AG04450 (cell line): ENCODE measurements at regions not wholly inside any gene's neighbourhood (a gene's known extent, or its start where the extent isn't known, plus 50 kb on each side); places are given as distances from the start of the nearest gene placed in this dataset.

Source experiments
- CTCF ChIA-PET: fragments of 300-600, 350-600 bp; formaldehyde crosslinking; extraction: SDS; loops from one replicate; lab custom pipeline; 2022; ENCODE audit warnings: antibody characterized with exemption, inconsistent platforms; lab: Charles Lee
- POLR2A ChIA-PET: fragments of 350-600 bp; formaldehyde crosslinking; extraction: SDS; loops from one replicate; lab custom pipeline; 2021; ENCODE audit warnings: antibody characterized with exemption, inconsistent platforms; lab: Yijun Ruan, JAX
- DNase-seq: peaks from one replicate; pipeline ENCODE4 v3.0.0-alpha.2; 2011; ENCODE audit warnings: low read depth, low spot score
- H3K27ac ChIP-seq: one replicate; pipeline ENCODE4 v1.5.1; 2012; ENCODE audit warnings: low read depth, low read length, control low read depth
- H3K27me3 ChIP-seq: one replicate; pipeline ENCODE4 v1.6.0; 2012; ENCODE audit warnings: low read length; ENCODE audit not compliant: control insufficient read depth, insufficient read depth
- H3K4me3 ChIP-seq: 2 replicates; pipeline ENCODE4 v1.5.1; 2011; ENCODE audit warnings: mild to moderate bottlenecking, low read depth, low read length, control low read depth
- H3K9me3 ChIP-seq: 2 replicates; pipeline ENCODE4 v1.5.1; 2012; ENCODE audit warnings: low read length; ENCODE audit not compliant: control insufficient read depth, insufficient read depth
- CTCF ChIP-seq: IDR thresholded peaks from 2 replicates; pipeline ENCODE4 v1.5.1; 2011; ENCODE audit warnings: low read depth, low read length, control low read depth, inconsistent platforms

GRCh38 chr1:34685225-34685624 is 69.6 kb upstream of the GJB5 start:
- Histone ChIP-seq H3K27ac (no peak overlapping the region), H3K27me3 (no peaks in the 10 kb centered on the region), H3K9me3 (no peaks in the 10 kb centered on the region), H3K4me3 (no peak overlapping the region)
- DNase-seq = no peak
- CTCF ChIA-PET = no interaction called here
- no peak for TF ChIP-seq CTCF
- POLR2A ChIA-PET = no interaction called here

- TF ChIP-seq CTCF = no peak
- CTCF ChIA-PET = no interaction called here
- Histone ChIP-seq H3K9me3 (no peaks in the 10 kb centered on the region), H3K27ac (no peak overlapping the region), H3K27me3 (no peaks in the 10 kb centered on the region), H3K4me3 (no peak overlapping the region)
- DNase-seq = no peak
- POLR2A ChIA-PET = no interaction called here
These were observed 68.3 kb upstream of the GJB5 start for GRCh38 chr1:34686531-34686930.

- DNase-seq = no peak
- H3K27me3 ChIP-seq = no peaks in the 10 kb centered on the region
- no peak for TF ChIP-seq CTCF
- H3K9me3 ChIP-seq = no peaks in the 10 kb centered on the region
- ChIA-PET CTCF (no interaction called here), POLR2A (no interaction called here)
- H3K27ac ChIP-seq = no peak overlapping the region
- H3K4me3 ChIP-seq = no peak overlapping the region
These were observed 66.7 kb upstream of the GJB5 start for GRCh38 chr1:34688006-34688741.

GRCh38 chr1:34690269-34690668 is 64.6 kb upstream of the GJB5 start:
- ChIA-PET POLR2A (interaction anchor here (0.6 kb wide), 1 partner anchor 78 kb away, joined by 6 read pairs; no protein-coding TSS in a partner anchor), CTCF (no interaction called here)
- Histone ChIP-seq H3K9me3 (no peaks in the 10 kb centered on the region), H3K27ac (no peak overlapping the region), H3K4me3 (no peak overlapping the region), H3K27me3 (no peaks in the 10 kb centered on the region)
- no peak for TF ChIP-seq CTCF
- no peak for DNase-seq

GRCh38 chr1:34693081-34693480 is 61.8 kb upstream of the GJB5 start:
- no peaks in the 10 kb centered on the region for H3K27me3 ChIP-seq
- ChIA-PET CTCF (no interaction called here), POLR2A (no interaction called here)
- H3K4me3 ChIP-seq = no peak overlapping the region
- no peak for DNase-seq
- no peak for TF ChIP-seq CTCF
- H3K9me3 ChIP-seq = no peaks in the 10 kb centered on the region
- no peak overlapping the region for H3K27ac ChIP-seq
